GM13977 (cell line): ENCODE measurements at regions not wholly inside any gene's neighbourhood (a gene's known extent, or its start where the extent isn't known, plus 50 kb on each side); places are given as distances from the start of the nearest gene placed in this dataset.

Source experiments
- DNase-seq: peaks from one replicate; pipeline ENCODE4 v3.0.0; 2012; ENCODE audit warnings: low spot score
- CTCF ChIP-seq: IDR thresholded peaks from 2 replicates; pipeline ENCODE4 v1.5.1; 2012; ENCODE audit warnings: mild to moderate bottlenecking, control low read depth; ENCODE audit not compliant: insufficient read depth; ENCODE audit errors: extremely low read depth, missing control alignments
- in situ Hi-C: fragments of 300-500 bp; cut with MboI; formaldehyde crosslinking; loops from one replicate; pipeline ENCODE4 v1.12.0; 2022; ENCODE audit warnings: low sequenced_read_pairs, low pct_unique_long_range_greater_than_20kb, mixed read lengths, inconsistent platforms; ENCODE audit not compliant: unreplicated experiment

- in situ Hi-C loops = no loop called here
- DNase-seq = no peak
- TF ChIP-seq CTCF = no peak
These were observed 287.7 kb downstream of the FOXL1 start for GRCh38 chr16:86865851-86866662.

- TF ChIP-seq CTCF = no peak
- in situ Hi-C loops = no loop called here
- DNase-seq = no peak
These were observed 288.8 kb downstream of the FOXL1 start for GRCh38 chr16:86866986-86867722.

GRCh38 chr16:86868070-86868469 is 289.7 kb downstream of the FOXL1 start:
- in situ Hi-C loops = no loop called here
- DNase-seq = no peak
- no peak for TF ChIP-seq CTCF

GRCh38 chr16:86868786-86869185 is 290.4 kb downstream of the FOXL1 start:
- DNase-seq = no peak
- no peak for TF ChIP-seq CTCF
- in situ Hi-C loops = no loop called here

- TF ChIP-seq CTCF = no peak
- DNase-seq = no peak
- in situ Hi-C loops = no loop called here
These were observed 291.1 kb downstream of the FOXL1 start for GRCh38 chr16:86869288-86870022.

- no peak for DNase-seq
- in situ Hi-C loops = no loop called here
- TF ChIP-seq CTCF = no peak
These were observed 292.0 kb downstream of the FOXL1 start for GRCh38 chr16:86870380-86870779.
